ENCODE measurements at regions not wholly inside any gene's neighbourhood (a gene's known extent, or its start where the extent isn't known, plus 50 kb on each side); places are given as distances from the start of the nearest gene placed in this dataset.

DNA sequence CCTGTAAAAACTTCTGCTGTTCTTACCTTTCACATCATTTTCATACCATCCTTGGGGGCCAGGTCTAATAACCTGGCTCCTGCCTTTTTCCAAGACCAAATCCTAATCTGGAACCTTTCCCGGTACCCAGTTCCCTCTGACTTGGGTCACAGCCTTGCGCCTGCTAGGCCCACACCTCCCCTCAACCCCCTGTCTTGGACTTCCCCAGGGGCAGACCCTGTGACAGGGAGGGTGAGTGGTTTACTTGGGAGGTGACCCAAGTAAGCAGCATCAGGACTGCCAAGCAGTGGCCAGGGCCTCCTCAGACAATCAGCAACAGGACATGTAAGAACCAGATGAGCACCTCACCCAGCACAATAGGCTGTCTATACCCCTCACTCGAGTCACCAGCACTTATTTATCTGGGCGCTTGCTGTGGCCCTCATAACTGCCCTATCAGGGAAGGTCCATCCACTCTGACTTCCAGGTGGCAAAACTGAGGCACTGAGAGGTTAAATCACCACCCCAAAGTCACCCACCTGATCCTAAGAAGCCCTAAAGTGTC lies 124.7 kb downstream of the MATN1 start:
- TF ChIP-seq CTCF (conservative IDR thresholded peaks at IDR 0.05; ENCODE audit: low read length) (no peak), EZH2phosphoT487 (IDR thresholded peaks at IDR 0.05; ENCODE audit: borderline replicate concordance) (no peak)
